ENCODE measurements at regions not wholly inside any gene's neighbourhood (a gene's known extent, or its start where the extent isn't known, plus 50 kb on each side); places are given as distances from the start of the nearest gene placed in this dataset.

GRCh38 chr1:55631509-55631908 is 416.3 kb upstream of the USP24 start:
- no peaks in the 10 kb centered on the region for H3K4me1 ChIP-seq
- TF ChIP-seq CTCF (IDR thresholded peaks at IDR 0.05): no peak
- no peak for TF ChIP-seq POLR2A (IDR thresholded peaks at IDR 0.05)
- no peak for DNase-seq
- intact Hi-C loops (cut with DNase I): no loop called here
- no peak overlapping the region for H3K4me3 ChIP-seq
- H3K27me3 ChIP-seq: no peaks in the 10 kb centered on the region
- H3K36me3 ChIP-seq: no peaks in the 10 kb centered on the region
- H3K9me3 ChIP-seq: no peaks in the 10 kb centered on the region
- no peak for ATAC-seq
- WGBS (ENCODE audit: insufficient coverage, low coverage, low lambda C conversion rate, missing lambda C conversion rate): 71% methylated on average over 2 of the region's 2 CpGs
- no peak overlapping the region for H3K27ac ChIP-seq

DNA sequence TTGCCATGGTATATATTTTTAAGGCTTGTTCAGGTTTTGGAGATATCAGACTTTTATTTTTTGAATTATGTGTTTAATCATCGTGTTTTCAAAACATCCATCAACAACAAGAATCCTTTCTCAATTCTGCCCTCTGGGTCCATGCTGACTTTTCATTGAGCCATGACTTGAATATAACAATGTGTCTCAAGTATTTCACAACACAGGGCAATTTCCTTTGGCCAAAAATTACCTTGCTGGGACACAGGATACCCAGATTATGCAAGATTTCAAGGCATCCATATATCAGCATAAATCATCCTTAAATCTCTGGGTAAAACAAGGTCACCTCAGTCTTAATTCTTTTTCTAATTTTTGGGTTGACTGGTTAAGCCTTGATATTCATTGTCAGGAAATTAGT is 411.2 kb upstream of the USP24 start:
- Histone ChIP-seq H3K4me3 (no peak overlapping the region), H3K36me3 (no peaks in the 10 kb centered on the region), H3K27me3 (no peaks in the 10 kb centered on the region), H3K4me1 (no peaks in the 10 kb centered on the region), H3K27ac (no peak overlapping the region), H3K9me3 (no peaks in the 10 kb centered on the region)
- WGBS (ENCODE audit: insufficient coverage, low coverage, low lambda C conversion rate, missing lambda C conversion rate): 45% methylated on average over 1 of the region's 1 CpG
- no peak for DNase-seq
- TF ChIP-seq POLR2A (IDR thresholded peaks at IDR 0.05): no peak
- no peak for TF ChIP-seq CTCF (IDR thresholded peaks at IDR 0.05)
- ATAC-seq: no peak
- intact Hi-C loops (cut with DNase I): no loop called here

DNA sequence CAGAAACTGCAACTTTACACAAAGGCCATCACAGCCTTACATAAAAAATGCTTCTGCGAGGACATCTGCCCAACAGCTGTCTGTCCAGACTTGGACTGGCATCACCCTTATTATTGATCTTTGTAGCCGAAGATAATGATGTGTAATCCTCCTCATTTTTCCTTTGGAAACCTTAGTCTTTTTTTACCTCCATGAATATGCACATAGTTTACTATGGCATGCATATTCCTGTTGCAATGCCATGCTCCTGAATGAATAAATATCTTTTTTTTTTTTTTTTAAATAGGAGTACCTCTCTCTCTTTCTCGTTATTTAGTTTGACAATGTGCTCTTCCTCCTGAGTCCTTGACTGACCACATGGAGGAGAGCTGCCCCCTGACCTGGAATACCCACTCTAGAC is 409.6 kb upstream of the USP24 start:
- H3K27me3 ChIP-seq: no peaks in the 10 kb centered on the region
- no peak overlapping the region for H3K4me3 ChIP-seq
- WGBS (ENCODE audit: insufficient coverage, low coverage, low lambda C conversion rate, missing lambda C conversion rate): 60% methylated on average over 2 of the region's 3 CpGs
- ATAC-seq (no peak), DNase-seq (no peak)
- H3K9me3 ChIP-seq: no peaks in the 10 kb centered on the region
- no peaks in the 10 kb centered on the region for H3K4me1 ChIP-seq
- TF ChIP-seq CTCF (IDR thresholded peaks at IDR 0.05) (no peak), POLR2A (IDR thresholded peaks at IDR 0.05) (no peak)
- intact Hi-C loops (cut with DNase I): no loop called here
- H3K27ac ChIP-seq: no peak overlapping the region
- H3K36me3 ChIP-seq: no peaks in the 10 kb centered on the region

GRCh38 chr1:55623311-55623710 is 408.1 kb upstream of the USP24 start:
- Histone ChIP-seq H3K27me3 (no peaks in the 10 kb centered on the region), H3K27ac (no peak overlapping the region), H3K9me3 (no peaks in the 10 kb centered on the region), H3K4me3 (no peak overlapping the region), H3K4me1 (no peaks in the 10 kb centered on the region), H3K36me3 (no peaks in the 10 kb centered on the region)
- ATAC-seq (no peak), DNase-seq (no peak)
- WGBS (ENCODE audit: insufficient coverage, low coverage, low lambda C conversion rate, missing lambda C conversion rate): 61% methylated on average over 4 of the region's 4 CpGs
- intact Hi-C loops (cut with DNase I): no loop called here
- TF ChIP-seq CTCF (IDR thresholded peaks at IDR 0.05) (no peak), POLR2A (IDR thresholded peaks at IDR 0.05) (no peak)

DNA sequence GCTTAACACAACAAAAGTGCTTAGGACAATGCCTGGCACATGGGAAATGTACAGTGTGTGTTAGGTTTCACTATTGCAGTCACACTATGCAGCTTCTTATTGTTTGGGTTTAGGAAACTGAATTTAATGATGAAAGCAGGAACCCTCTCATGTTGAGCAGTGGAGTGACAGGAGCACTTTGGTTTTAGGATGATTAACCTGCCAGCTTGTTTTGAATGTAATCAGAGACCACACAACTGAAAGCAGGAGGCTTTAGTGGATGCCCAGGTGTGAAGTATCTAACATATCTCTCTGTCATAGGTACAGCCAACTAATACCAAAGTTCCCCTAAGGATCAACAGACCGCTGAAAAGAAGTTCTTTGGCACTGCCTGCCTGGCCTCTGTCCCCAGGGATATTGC is 406.9 kb upstream of the USP24 start:
- H3K27me3 ChIP-seq: no peaks in the 10 kb centered on the region
- ATAC-seq (no peak), DNase-seq (no peak)
- no peaks in the 10 kb centered on the region for H3K36me3 ChIP-seq
- no peak overlapping the region for H3K4me3 ChIP-seq
- 100% methylated on average over 1 of the region's 1 CpG for WGBS (ENCODE audit: insufficient coverage, low coverage, low lambda C conversion rate, missing lambda C conversion rate)
- intact Hi-C loops (cut with DNase I): no loop called here
- no peaks in the 10 kb centered on the region for H3K9me3 ChIP-seq
- no peak overlapping the region for H3K27ac ChIP-seq
- TF ChIP-seq POLR2A (IDR thresholded peaks at IDR 0.05) (no peak), CTCF (IDR thresholded peaks at IDR 0.05) (no peak)
- no peaks in the 10 kb centered on the region for H3K4me1 ChIP-seq
